ENCODE measurements at regions not wholly inside any gene's neighbourhood (a gene's known extent, or its start where the extent isn't known, plus 50 kb on each side); places are given as distances from the start of the nearest gene placed in this dataset.

- TF ChIP-seq AGO1 (IDR thresholded peaks at IDR 0.05; ENCODE audit: low read depth, low read length, poor library complexity, severe bottlenecking), result no peak
- TF ChIP-seq STAG1 (CRISPR knock-in tag; IDR thresholded peaks at IDR 0.05), result peak; percentile 73
These were observed 76.0 kb downstream of the CHD9NB start (continued) for GRCh38 chr16:52976539-52977167.

- ChIA-PET POLR2A (no interaction called here), CTCF (ENCODE audit: low intra/inter-chr PET ratio, low total read pairs) (no interaction called here)
- no peak for ATAC-seq
- H4K20me1 ChIP-seq (ENCODE audit: insufficient read depth, low read length), result no peaks in the 10 kb centered on the region
- no peaks in the 10 kb centered on the region; a peak in 1 of 5 replicates for H3K27me3 ChIP-seq (ENCODE audit: control insufficient read depth in 1 of 2, insufficient read depth in 2 of 2, low read length in 2 of 2)
- no TSS peak for BruUV-seq (replicated peaks)
- in situ Hi-C loops (cut with HindIII; ENCODE audit: extremely low pct_ligation_motif_present, low pct_unique_long_range_greater_than_20kb), result no loop called here
- no peaks in the 10 kb centered on the region for H3K4me1 ChIP-seq (ENCODE audit: insufficient read depth, low read length)
- DNase-seq (ENCODE audit: low spot score), result no peak
- no peaks in the 10 kb centered on the region for H3K36me3 ChIP-seq (replicated peaks in 1 of 2; ENCODE audit: control insufficient read depth in 1 of 2, insufficient read depth in 2 of 2, low read length in 2 of 2)
- no peaks in the 10 kb centered on the region for H3K9me3 ChIP-seq (ENCODE audit: low read length)
- no peak overlapping the region for H3K27ac ChIP-seq (ENCODE audit: extremely low read length, insufficient read depth, low read length)
- no peak for FAIRE-seq
- no peaks in the 10 kb centered on the region for H3K79me2 ChIP-seq (ENCODE audit: insufficient read depth, low read length)
- no peak overlapping the region for H2AFZ ChIP-seq (ENCODE audit: low read length)
- intact Hi-C loops (cut with micrococcal nuclease; ENCODE audit: unreplicated experiment), result no loop called here
- H3K4me2 ChIP-seq (ENCODE audit: low read depth, low read length), result no peak overlapping the region
- no peak overlapping the region for H3K4me3 ChIP-seq (replicated peaks in 1 of 3; ENCODE audit: insufficient read depth in 1 of 3, low read depth in 2 of 3, low read length in 3 of 3)
- H3K9ac ChIP-seq (ENCODE audit: insufficient read depth, low read depth, low read length), result no peak overlapping the region
- TF ChIP-seq CREBL2 (CRISPR knock-in tag; IDR thresholded peaks at IDR 0.05; ENCODE audit: borderline replicate concordance), result no peak
- TF ChIP-seq THAP9 (CRISPR knock-in tag; IDR thresholded peaks at IDR 0.05; ENCODE audit: borderline replicate concordance), result no peak
- TF ChIP-seq PTBP1 (IDR thresholded peaks at IDR 0.05; ENCODE audit: low read depth, low read length, poor library complexity, severe bottlenecking), result no peak
- TF ChIP-seq CBX1 (IDR thresholded peaks at IDR 0.05; ENCODE audit: low read depth), result no peak
- TF ChIP-seq NONO (IDR thresholded peaks at IDR 0.05), result no peak
- no peak for TF ChIP-seq NONO (CRISPR knock-in tag; conservative IDR thresholded peaks at IDR 0.05)
- TF ChIP-seq ZFP36 (IDR thresholded peaks at IDR 0.05; ENCODE audit: borderline replicate concordance, low read depth, low read length, partially characterized antibody), result no peak
- TF ChIP-seq TRAFD1 (CRISPR knock-in tag; IDR thresholded peaks at IDR 0.05; ENCODE audit: borderline replicate concordance), result no peak
- TF ChIP-seq ZNF142 (CRISPR knock-in tag; IDR thresholded peaks at IDR 0.05), result no peak
- TF ChIP-seq ZBTB42 (CRISPR knock-in tag; IDR thresholded peaks at IDR 0.05), result no peak
- no peak for TF ChIP-seq ZSCAN22 (CRISPR knock-in tag; IDR thresholded peaks at IDR 0.05)
These were observed 85.0 kb downstream of the CHD9NB start for GRCh38 chr16:52967744-52968143.
